HG02938 (cell line): ENCODE measurements at regions not wholly inside any gene's neighbourhood (a gene's known extent, or its start where the extent isn't known, plus 50 kb on each side); places are given as distances from the start of the nearest gene placed in this dataset.

Experiments used
- ATAC-seq: cut with Tn5 transposase; IDR thresholded peaks from one replicate; pipeline ENCODE4 v1.9.1; 2021; ENCODE audit warnings: mild to moderate bottlenecking, moderate library complexity; ENCODE audit not compliant: unreplicated experiment

DNA sequence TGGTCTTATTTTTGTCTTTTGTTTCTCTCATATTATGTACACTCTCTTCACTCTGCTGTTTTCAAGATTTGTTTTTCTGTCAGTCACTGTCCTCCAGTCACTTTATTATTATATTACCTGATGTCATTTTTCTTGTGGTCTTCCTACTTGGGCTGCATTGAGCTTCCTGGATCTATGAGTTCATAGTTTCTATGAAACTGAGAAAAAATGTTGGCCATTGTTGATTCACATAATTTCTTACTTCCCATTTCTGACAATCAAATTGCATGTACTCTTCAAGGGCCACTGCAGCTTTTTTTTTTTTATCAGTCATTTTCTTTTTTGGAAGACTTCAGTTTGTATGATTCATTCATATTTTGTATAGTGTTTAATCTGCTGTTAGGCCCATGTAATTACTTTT lies 1180.6 kb upstream of the GBE1 start:
- ATAC-seq, result no peak

DNA sequence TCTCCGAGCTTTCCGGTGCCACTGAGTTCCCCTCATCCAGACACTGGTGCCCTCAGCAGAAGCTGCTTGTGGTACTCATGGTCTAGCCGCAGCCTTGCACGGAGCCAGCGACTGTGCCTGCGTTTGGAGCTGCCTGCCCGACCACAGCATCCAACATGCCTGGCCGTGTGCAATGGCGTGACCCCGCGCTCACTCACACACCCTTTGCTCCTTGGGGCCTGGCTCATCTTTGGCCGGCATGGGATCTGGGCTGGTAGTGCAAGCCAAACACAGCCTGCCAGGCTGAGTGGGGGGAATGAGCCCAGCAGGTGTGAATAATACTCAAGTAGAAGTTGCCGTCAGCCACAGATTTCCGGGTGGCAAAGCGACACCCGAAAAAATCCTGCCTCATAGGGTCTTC lies 1178.7 kb upstream of the GBE1 start:
- ATAC-seq, result no peak

DNA sequence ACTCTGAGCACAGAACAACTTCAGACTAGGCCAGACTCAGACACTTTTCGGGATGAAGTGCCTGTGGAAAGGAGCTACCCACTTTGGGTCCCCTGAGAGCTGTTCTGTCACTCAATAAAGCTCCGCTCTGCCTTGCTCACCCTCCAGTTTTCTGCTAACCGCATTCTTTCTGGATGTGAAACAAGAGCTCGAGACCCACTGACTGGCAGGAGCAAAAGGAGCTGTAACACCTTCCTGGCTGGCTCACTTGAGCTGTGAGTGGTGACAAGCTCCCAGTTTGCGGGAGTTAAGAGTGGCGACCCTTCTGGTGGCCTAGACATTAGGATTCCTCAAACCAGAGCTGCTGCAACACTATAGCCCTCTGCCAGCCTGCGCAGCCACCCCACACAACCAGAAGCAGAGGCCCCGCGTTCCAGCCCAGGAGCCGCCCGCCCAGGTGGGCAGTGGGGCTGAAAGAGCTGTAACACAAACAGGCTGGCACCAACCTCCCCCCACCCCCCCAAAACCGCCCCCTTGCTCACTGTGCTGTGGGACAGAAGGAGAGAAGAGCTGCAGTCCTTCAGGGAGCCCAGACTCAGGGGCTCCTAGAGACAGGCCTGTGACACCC lies 1178.1 kb upstream of the GBE1 start:
- ATAC-seq, result no peak

DNA sequence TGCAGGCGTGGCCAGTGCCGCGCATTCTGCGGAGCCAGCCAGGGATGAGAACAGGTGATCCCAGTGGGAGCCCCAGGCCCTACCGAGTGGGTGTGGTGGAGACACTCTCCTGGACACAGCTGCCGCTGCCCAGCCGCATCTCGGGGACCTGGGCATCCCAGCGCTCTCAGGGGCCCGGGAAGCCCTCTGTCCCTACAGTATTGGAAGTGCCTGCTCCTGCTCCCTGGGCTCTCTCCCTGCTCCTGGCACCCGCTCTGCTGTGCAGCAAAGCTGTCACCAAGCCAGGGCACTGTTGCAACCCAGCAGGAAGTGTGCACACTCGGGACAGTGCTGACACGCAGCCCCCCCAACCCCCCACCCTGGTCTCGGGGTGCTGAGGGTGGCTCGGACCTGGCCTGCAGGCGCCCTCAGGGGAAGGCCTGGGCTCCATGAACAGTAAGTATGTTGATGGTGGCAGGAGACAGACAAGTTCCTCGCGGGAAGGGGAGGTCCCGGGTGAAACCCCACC lies 1177.4 kb upstream of the GBE1 start:
- no peak for ATAC-seq

DNA sequence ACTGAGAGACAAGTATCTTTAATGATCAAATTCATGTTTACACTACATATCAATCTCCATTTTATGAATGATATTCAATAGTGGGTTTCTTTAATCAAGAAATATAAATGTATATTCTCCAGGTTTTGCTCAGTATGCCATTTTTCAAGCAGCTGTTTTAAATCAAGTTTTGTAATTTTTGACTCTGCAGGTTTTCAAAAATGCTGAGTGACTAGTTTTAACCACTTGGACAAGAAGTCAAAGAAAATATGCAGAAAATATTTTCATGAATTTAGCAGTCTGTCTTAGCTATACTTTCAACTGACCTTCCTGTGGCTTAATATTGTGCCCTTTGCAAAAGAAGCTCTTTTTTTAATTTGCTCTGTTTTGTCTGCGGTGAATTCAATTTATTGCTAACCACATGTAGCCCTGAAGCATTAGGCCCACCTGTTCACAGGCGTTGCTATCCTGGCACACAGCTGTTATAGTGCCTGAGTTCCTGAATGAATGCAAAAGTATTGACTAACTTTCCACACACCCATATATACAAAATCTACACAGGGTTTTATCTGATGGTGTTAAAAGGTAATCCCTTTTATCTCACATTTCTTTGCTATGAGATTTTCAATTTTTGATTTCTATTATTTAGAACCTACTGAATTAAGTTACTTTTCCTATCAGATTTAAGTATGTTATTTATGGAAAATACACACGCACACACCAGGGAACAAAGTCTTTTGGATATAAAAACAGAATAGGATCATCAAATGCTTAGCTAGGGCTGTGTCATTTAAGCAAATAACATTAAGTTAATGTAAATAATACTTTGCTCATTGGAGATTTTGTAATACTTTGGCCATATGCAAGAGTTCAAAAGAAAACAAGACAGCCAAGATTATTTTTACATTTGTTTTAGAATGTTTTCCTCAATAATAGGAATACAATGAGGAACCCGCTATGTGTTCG lies 1166.1 kb upstream of the GBE1 start:
- ATAC-seq, result no peak

DNA sequence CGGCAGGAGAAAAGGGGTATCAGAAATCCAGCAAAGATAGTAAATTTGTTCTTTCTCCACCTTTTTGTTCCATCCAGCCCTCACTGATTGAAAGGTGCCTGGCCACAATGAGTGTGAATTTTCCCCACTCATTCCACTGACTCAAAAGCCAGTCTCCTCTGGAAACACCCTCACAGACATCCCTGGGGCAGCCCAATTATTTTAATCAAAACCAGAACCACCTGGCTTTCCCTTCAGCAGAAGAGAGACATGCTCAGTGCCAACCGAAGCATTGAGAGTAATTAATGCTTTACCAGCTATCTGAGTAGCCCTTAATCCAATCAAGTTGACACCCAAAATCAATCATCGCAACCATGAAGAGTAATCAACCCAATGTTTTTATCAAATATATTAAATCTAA lies 1129.6 kb upstream of the GBE1 start:
- no peak for ATAC-seq

DNA sequence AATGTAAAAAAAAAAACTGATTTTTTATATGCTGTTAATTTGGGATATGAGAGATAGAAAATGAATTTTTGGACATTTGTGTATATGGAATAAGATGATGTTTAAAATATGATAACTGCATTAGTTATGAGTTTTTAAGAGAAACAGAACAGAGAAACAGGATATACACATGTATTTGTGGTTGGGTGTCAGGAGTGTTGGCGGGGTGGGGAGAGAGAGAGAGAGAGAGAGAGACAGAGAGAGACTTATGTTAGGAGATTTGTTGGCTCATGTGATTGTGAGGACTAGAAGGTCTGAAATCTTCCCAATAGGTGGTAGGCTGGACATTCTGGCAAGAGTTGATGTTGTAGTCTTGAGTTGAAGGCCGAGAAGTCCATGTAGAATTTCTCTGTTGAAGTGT lies 1121.6 kb upstream of the GBE1 start:
- ATAC-seq, result no peak

DNA sequence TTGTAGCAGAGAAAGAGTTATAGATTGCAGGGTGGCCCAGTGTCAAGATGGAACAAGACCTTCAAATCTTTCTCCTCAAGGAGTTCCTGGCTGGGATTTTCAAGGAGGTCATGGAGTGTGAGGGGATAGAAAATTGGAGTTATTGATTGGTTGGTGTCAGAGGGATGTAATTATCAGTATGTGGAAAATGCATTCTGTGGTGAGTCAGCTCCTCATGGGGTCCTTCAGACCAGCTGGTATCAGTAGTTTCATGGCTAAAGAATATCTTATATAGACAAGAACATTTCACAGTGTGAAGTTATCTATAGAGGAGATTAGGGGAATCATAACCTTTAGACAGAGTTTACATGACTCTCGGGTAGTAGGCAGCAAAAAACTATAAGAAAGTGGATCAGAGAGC lies 1114.0 kb upstream of the GBE1 start:
- no peak for ATAC-seq

DNA sequence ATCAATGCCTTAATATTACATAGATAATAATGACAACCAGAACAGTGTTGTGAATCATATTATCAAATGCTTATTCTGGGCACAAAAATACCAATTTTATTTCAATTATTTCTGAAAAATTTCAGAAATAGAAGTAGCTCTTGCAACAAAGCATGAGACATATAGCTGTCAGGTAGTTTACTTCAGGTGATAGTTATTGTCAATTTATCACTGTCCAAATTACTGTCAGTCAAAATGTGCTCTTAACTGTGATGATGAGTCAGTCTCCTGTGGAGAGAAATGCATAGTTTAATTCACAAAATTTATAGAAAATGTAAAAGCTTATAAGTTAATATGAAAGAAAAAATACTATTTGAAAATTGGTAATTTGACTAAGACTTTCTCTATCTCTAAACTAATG lies 1078.4 kb upstream of the GBE1 start:
- no peak for ATAC-seq

DNA sequence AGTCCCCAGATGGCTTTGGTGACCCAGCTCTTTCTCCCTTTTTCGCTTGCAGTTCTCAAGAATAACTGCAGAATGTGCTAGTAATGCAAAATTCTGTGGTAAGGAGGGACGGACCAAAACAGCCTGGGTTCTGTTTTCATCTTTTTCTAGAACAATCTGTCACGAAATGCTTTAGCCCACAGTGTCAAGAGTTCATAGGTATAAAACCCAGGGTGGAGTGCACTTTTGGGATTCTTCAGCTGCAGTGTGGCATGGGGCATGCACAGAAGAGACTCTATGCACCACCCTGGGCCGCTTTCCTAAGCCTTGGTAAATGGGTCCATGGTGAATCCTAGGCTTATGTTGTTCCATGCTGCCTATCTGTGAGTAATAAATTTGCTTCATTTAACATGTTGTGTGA lies 1072.7 kb upstream of the GBE1 start:
- ATAC-seq, result no peak

DNA sequence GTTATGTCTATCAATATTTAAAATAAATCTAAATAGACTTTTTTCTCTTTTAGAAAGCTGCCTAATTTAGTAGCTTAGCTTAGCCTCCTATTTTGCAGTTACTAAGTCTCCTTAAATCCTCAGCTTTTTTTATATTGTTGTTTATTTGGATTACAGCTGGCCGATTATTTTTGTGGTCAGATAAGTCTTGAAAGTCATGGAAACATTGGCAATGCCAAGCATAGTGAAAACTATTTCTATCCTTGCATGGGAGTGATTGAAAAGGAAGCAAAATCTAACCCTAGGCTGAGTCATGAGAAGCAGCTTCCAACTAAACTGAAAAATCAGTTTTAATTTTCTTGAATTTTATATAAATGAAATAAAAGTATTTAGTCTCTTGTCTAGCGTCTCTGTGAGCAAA lies 1063.0 kb upstream of the GBE1 start:
- no peak for ATAC-seq

DNA sequence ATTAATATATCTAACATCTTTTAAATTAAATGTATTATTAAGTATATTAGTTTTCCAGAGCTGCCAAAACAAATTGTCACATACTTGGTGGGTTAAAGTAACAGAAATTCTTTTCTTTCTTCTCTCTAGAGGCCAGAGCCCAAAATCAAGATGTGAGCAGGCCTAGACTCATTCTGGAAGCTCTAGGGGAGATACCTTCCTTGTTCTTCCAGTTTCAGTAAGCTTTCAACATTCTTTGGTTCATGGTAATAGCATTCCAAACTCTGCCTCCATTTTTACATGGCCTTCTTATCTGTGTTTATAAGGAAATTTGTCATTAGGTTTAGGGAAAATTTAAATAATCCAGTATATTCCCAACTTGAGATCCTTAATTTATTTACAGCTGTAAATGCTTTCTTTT lies 1054.6 kb upstream of the GBE1 start:
- no peak for ATAC-seq

DNA sequence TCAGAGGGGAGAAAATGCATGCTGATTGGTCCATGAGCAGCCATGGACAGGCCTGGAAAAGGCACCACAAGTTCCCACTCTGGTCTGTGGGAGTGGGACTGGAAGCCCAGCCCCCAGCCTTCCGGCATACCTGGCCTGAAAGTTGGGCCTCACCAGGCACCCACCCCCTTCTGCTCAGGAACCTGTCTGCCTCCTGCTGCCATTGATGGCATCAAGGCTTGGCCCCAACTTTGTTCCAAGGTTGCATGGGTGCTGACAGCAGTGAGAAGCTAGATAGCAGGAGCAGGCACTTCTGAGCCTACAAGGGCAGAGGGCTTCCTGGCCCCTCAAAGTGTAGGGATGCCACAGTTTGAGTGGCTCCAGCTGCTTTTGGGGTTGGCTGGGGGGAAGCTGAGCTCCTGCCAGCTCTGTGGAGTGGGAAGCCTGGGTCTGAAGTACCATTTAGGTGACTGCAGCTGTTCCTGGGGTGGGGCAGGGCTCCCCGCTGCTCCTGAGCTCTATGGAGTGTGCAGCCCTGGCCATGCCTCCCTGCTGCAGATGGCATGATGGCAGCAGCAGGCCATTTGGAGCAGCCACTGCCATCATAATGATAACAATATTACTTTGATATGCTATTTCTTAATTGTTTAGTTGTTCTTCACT lies 1054.1 kb upstream of the GBE1 start:
- ATAC-seq, result no peak

DNA sequence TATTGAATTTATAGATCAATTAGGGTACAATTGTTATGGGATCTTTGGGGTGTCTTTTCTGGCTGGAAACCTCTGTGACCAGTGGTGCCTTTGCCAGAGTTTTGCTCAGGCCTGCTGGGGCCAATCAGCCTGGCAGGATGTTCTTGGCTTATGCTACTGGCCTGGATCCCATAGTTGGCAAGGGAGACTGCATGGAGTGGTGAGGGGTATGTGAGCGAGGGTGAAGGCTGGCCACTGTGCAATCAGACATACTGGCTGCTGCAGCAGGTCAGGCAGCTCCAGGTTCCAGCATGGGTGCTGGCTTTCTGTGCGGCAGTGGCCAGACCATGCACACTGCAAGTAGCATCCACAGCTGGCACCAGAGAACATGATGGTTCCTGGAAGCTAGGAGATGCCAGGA lies 1053.2 kb upstream of the GBE1 start:
- no peak for ATAC-seq

DNA sequence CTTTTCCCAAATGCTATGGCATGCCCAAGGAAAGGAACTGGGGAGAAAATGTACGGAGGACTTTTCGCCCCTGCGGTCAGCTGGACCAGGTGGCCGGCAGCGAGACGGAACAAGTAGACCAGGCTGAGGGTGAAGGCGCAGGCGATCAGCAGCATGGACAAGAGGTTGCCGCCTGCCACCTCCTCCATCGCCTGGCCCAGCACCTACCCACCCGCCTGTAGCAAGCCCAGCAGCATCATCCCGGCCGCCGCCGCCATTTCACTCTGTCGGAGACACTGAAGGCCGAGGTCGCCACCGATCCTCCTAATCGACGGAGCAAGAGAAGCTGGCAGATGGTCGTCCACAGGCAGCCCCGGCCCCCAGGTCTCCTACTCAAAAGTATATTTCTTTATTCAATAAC lies 1046.3 kb upstream of the GBE1 start:
- ATAC-seq, result no peak

DNA sequence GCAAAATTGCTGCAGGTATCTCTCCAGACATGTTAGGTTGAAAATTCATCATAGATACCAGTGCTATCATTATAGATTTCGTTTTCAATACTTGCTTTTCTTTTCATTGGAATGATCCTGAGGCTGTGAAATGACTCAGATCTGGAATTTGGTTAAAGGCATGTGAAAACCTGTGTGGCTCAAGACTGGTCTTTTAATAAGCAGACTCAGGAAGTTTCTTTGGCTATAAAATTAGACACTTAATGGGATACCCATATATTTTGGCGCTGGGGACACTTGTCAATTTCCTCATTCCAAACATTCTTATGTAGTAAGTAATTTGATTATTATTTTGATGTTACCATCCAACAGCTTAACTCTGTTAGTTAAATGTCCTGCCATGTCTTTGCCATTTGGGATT lies 1041.1 kb upstream of the GBE1 start:
- no peak for ATAC-seq

DNA sequence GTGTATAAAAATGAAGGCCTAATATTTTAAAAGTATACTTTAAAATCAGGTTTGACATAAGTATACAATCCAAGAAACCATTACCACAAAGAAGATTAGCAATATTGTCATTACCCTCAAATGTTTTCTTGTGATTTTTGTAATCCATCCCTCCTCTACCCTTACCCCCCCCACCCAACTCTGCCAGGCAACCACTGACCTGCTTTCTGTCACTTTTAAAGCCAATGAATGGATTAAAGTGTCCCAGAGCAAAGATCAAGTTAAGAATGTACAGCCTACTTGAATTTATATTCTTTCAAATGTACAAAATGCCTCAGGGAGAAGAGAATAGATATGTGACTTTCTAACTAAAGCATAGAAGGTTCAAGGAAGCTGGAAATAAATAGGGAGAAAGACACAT lies 1038.8 kb upstream of the GBE1 start:
- no peak for ATAC-seq

DNA sequence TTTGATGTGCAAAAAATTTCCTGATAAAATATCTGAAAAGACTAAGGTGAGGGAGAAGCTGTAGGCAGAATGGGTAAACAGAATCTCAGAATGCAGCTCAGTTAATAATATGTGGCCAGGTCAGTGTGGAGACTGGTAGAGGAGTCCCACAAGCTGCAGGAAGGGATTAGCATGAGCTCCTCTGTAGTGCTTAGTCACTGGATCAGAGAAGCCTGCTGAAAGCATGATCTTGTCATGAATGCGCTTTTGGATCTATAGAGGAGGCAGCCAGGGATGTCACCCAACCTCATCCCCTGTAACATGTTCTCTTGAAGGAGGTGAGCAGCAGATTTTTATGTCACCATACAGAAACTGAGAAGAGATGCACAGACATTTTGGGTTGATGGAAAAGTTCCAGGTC lies 1035.3 kb upstream of the GBE1 start:
- no peak for ATAC-seq

DNA sequence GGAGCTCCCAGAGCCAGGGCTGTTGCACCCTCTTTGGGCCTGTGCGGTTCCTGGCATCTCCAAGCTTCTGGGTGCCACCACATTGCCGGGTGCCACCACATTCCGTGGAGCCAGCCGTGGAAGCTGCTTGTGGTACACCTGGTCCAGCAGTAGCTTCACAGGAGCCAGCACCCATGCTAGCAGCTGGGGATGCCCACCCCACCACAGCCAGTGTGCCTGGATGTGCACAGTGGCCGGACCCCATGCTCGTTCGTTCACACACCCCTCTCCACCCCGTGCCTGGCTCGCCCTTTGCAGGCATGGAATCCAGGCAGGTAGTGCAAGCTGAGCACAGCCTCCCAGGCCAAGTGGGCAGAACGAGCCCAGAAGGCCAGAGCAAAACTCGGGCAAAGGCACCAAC lies 1029.8 kb upstream of the GBE1 start:
- no peak for ATAC-seq

DNA sequence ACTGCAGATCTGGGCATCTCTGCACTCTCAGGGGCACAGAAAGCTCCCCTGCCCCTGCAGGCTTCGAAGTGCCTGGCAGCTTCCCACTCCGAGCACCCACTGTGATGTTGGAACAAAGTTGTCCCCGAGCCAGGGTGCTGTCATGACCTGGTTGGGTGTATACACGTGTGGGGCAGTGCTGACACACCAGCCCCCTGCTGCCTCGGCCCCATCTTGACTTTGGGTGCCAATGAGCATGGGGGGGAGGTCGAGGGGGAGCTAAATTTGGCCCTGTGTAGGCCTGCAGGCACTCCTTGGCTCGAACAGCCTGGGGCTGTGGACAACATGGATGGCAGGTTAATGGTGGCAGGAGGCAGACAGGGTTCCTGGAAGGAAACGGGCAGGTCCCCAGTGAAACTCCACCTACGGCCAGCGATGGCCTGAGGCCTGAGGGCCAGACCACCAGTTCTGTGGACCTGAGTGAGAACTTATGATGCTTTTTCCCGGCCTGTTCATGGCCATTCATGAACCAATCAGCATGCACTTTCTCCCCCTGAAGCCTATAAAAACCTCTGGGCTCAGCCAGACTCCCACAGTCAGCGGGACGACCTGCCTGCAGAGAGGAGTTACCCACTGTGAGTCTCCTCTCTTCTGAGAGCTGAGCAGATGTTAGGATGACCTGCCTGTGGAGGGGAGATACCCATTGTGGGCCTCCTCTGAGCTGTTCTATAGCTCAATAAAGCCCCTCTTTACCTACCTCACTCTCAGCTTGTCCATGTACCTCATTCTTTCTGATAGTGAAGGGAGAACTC lies 1029.1 kb upstream of the GBE1 start:
- ATAC-seq, result no peak

DNA sequence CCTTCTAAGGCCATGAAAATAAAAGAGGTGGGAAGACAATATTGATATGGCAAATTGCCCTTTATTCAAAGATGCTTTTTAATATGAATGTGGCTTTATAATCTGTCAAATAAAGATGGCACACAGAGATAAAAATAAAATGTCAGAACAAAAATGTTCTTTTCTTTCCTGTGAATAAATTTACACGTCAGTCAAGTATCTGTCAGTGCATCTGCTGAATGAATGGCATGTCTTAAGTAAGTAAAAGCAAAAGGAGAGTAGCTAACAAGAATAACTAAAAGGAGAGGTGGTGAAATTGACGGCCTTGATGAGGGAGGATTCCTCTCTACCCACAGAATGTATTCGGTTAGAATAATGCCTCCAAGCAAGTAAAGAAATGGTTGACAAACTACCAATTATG lies 1021.7 kb upstream of the GBE1 start:
- ATAC-seq, result no peak
